HTR-8/SVneo (cell line): ENCODE measurements at regions not wholly inside any gene's neighbourhood (a gene's known extent, or its start where the extent isn't known, plus 50 kb on each side); places are given as distances from the start of the nearest gene placed in this dataset.
A peak's percentile ranks its signal among the peaks of the same experiment; 100 is the strongest.
"Not testable (repeated sequence)": the region's sequence is repeated elsewhere in the genome, so short reads cannot be mapped to it uniquely, and the experiment has no call there.

Source experiments
- DNase-seq: peaks from one replicate; pipeline ENCODE4 v3.0.0; 2011; ENCODE audit warnings: low spot score, mixed read lengths; ENCODE audit not compliant: insufficient read length
- FAIRE-seq: peaks from 2 replicates; lab custom pipeline; 2011; peaks lifted over from hg19 to GRCh38; lab: Jason Lieb, UNC

- peak; percentile 82 for FAIRE-seq
- DNase-seq, result not testable (repeated sequence)
Measured at GRCh38 chr2:87542599-87543174, 205.2 kb upstream of the PLGLB2 start.

GRCh38 chr2:87543797-87544196 is 204.1 kb upstream of the PLGLB2 start:
- not testable (repeated sequence) for DNase-seq, FAIRE-seq

GRCh38 chr2:87547106-87547505 is 200.8 kb upstream of the PLGLB2 start:
- FAIRE-seq, DNase-seq: not testable (repeated sequence)

- FAIRE-seq, result peak; percentile 13
Measured at GRCh38 chr2:87547966-87548365, 199.9 kb upstream of the PLGLB2 start.

GRCh38 chr2:87548681-87549536 is 199.0 kb upstream of the PLGLB2 start:
- not testable (repeated sequence) for DNase-seq, FAIRE-seq

More at GRCh38 chr2:87547966-87548365, 199.9 kb upstream of the PLGLB2 start:
- DNase-seq, result not testable (repeated sequence)

GRCh38 chr2:87549561-87550202 is 198.2 kb upstream of the PLGLB2 start:
- not testable (repeated sequence) for FAIRE-seq

GRCh38 chr2:87554678-87555077 is 193.2 kb upstream of the PLGLB2 start:
- not testable (repeated sequence) for DNase-seq, FAIRE-seq

More at GRCh38 chr2:87549561-87550202, 198.2 kb upstream of the PLGLB2 start:
- DNase-seq, result not testable (repeated sequence)

- not testable (repeated sequence) for FAIRE-seq, DNase-seq
Measured at GRCh38 chr2:87555082-87555481, 192.8 kb upstream of the PLGLB2 start.

- not testable (repeated sequence) for DNase-seq, FAIRE-seq
Measured at GRCh38 chr2:87559001-87559400, 188.9 kb upstream of the PLGLB2 start.

- not testable (repeated sequence) for FAIRE-seq, DNase-seq
Measured at GRCh38 chr2:87559735-87560134, 188.2 kb upstream of the PLGLB2 start.

- DNase-seq, FAIRE-seq: not testable (repeated sequence)
Measured at GRCh38 chr2:87565116-87565515, 182.8 kb upstream of the PLGLB2 start.

GRCh38 chr2:87566531-87566930 is 181.4 kb upstream of the PLGLB2 start:
- not testable (repeated sequence) for DNase-seq, FAIRE-seq

GRCh38 chr2:87567093-87567492 is 180.8 kb upstream of the PLGLB2 start:
- not testable (repeated sequence) for FAIRE-seq, DNase-seq

- DNase-seq, FAIRE-seq: not testable (repeated sequence)
Measured at GRCh38 chr2:87567912-87568311, 180.0 kb upstream of the PLGLB2 start.

- not testable (repeated sequence) for FAIRE-seq, DNase-seq
Measured at GRCh38 chr2:87568554-87569278, 179.2 kb upstream of the PLGLB2 start.

GRCh38 chr2:87569689-87570397 is 178.0 kb upstream of the PLGLB2 start:
- DNase-seq, FAIRE-seq: not testable (repeated sequence)

- not testable (repeated sequence) for DNase-seq, FAIRE-seq
Measured at GRCh38 chr2:87571889-87572465, 175.9 kb upstream of the PLGLB2 start.

GRCh38 chr2:87572906-87573305 is 175.0 kb upstream of the PLGLB2 start:
- DNase-seq, FAIRE-seq: not testable (repeated sequence)
